GM23338 (cell line): ENCODE measurements at regions not wholly inside any gene's neighbourhood (a gene's known extent, or its start where the extent isn't known, plus 50 kb on each side); places are given as distances from the start of the nearest gene placed in this dataset.

Source experiments
- EZH2 ChIP-seq: fragments of 200-600 bp; sonication (generic); IDR thresholded peaks from one replicate; pipeline ENCODE4 v1.8.0; 2017; ENCODE audit warnings: antibody characterized with exemption, mild to moderate bottlenecking, low read depth; ENCODE audit not compliant: unreplicated experiment
- EZH2phosphoT487 ChIP-seq: fragments of 200-600 bp; sonication (generic); IDR thresholded peaks from one replicate; pipeline ENCODE4 v1.8.1; 2018; ENCODE audit warnings: antibody characterized with exemption; ENCODE audit not compliant: unreplicated experiment
- POLR2AphosphoS5 ChIP-seq: IDR thresholded peaks from 2 replicates; pipeline ENCODE4 v1.6.1; 2016; ENCODE audit warnings: antibody characterized with exemption, low read depth
- TF ChIP-seq, protein P1 (sequence below): IDR thresholded peaks from one replicate; pipeline ENCODE4 v1.6.1; 2018; ENCODE audit warnings: antibody characterized with exemption; ENCODE audit not compliant: unreplicated experiment
- TF ChIP-seq, protein P2 (sequence below), 2 experiments: fragments of 200-600 bp in 1 of 2; sonication (generic) in 1 of 2; conservative IDR thresholded peaks; 2 replicates each; pipeline versions ENCODE4 v1.5.1 to v1.6.1; 2016 to 2017; ENCODE audit warnings: antibody characterized with exemption in 2 of 2, low read depth in 2 of 2, mild to moderate bottlenecking in 2 of 2, moderate library complexity in 1 of 2
- TF ChIP-seq, protein P3 (sequence below): IDR thresholded peaks from 2 replicates; pipeline ENCODE4 v1.6.1; 2016; ENCODE audit warnings: antibody characterized with exemption

DNA sequence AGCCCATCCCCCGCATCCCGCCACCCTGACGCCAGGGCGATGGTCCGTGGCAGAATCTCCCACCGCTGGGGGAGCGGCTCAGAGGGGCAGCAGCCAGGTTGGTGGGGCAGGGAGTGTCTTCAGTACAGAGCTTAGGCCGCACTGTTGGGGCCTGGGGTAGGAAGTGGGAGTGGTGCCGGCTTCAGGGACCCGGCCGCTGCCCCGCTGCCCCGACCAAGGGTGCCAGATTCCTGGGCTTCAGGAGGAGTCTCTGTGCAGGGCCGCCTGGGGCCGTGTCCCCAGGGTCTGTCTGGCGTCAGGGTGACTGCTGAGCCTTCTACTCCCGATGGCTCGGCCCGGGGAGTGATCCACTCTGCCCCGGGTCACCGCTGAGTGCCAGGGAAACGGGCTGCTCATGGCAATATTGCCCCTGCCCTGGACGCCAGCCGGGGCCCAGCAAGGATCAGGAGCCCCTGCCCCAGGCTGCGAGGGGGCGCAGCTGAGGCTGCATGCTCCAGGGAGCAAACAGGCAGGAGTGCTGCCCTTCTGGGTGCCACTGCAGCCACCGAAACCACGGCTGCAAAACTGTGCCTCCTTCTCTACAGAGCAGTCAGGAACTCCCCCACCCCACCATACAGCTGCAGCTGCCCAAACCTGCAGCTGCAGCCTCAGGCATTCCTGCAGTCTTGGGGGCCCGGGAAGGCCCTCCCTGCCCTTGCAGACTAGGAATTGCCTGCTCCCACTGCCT is 1206.1 kb downstream of the ARAP2 start:
- TF ChIP-seq, protein P1, sequence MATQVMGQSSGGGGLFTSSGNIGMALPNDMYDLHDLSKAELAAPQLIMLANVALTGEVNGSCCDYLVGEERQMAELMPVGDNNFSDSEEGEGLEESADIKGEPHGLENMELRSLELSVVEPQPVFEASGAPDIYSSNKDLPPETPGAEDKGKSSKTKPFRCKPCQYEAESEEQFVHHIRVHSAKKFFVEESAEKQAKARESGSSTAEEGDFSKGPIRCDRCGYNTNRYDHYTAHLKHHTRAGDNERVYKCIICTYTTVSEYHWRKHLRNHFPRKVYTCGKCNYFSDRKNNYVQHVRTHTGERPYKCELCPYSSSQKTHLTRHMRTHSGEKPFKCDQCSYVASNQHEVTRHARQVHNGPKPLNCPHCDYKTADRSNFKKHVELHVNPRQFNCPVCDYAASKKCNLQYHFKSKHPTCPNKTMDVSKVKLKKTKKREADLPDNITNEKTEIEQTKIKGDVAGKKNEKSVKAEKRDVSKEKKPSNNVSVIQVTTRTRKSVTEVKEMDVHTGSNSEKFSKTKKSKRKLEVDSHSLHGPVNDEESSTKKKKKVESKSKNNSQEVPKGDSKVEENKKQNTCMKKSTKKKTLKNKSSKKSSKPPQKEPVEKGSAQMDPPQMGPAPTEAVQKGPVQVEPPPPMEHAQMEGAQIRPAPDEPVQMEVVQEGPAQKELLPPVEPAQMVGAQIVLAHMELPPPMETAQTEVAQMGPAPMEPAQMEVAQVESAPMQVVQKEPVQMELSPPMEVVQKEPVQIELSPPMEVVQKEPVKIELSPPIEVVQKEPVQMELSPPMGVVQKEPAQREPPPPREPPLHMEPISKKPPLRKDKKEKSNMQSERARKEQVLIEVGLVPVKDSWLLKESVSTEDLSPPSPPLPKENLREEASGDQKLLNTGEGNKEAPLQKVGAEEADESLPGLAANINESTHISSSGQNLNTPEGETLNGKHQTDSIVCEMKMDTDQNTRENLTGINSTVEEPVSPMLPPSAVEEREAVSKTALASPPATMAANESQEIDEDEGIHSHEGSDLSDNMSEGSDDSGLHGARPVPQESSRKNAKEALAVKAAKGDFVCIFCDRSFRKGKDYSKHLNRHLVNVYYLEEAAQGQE, result no peak
- TF ChIP-seq EZH2, result no peak
- TF ChIP-seq, protein P2, sequence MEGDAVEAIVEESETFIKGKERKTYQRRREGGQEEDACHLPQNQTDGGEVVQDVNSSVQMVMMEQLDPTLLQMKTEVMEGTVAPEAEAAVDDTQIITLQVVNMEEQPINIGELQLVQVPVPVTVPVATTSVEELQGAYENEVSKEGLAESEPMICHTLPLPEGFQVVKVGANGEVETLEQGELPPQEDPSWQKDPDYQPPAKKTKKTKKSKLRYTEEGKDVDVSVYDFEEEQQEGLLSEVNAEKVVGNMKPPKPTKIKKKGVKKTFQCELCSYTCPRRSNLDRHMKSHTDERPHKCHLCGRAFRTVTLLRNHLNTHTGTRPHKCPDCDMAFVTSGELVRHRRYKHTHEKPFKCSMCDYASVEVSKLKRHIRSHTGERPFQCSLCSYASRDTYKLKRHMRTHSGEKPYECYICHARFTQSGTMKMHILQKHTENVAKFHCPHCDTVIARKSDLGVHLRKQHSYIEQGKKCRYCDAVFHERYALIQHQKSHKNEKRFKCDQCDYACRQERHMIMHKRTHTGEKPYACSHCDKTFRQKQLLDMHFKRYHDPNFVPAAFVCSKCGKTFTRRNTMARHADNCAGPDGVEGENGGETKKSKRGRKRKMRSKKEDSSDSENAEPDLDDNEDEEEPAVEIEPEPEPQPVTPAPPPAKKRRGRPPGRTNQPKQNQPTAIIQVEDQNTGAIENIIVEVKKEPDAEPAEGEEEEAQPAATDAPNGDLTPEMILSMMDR (conservative IDR thresholded peaks at IDR 0.05; ENCODE audit: low read depth in 2 of 2), result no peak
- TF ChIP-seq POLR2AphosphoS5, result no peak
- TF ChIP-seq, protein P3, sequence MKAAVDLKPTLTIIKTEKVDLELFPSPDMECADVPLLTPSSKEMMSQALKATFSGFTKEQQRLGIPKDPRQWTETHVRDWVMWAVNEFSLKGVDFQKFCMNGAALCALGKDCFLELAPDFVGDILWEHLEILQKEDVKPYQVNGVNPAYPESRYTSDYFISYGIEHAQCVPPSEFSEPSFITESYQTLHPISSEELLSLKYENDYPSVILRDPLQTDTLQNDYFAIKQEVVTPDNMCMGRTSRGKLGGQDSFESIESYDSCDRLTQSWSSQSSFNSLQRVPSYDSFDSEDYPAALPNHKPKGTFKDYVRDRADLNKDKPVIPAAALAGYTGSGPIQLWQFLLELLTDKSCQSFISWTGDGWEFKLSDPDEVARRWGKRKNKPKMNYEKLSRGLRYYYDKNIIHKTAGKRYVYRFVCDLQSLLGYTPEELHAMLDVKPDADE, result no peak
- no peak for TF ChIP-seq EZH2phosphoT487
